ENCODE measurements at regions not wholly inside any gene's neighbourhood (a gene's known extent, or its start where the extent isn't known, plus 50 kb on each side); places are given as distances from the start of the nearest gene placed in this dataset.

- CTCF ChIA-PET, result interaction anchor here (1.0 kb wide), 1 partner anchor 30 kb away, joined by 3 read pairs; no protein-coding TSS in a partner anchor
- TF ChIP-seq CTCF (IDR thresholded peaks at IDR 0.05; ENCODE audit: control extremely low read depth, extremely low read depth, low read depth, missing control alignments), result no peak
- DNase-seq (ENCODE audit: extremely low spot score), result no peak
- POLR2A ChIA-PET, result no interaction called here
These were observed 298.8 kb downstream of the UQCRFS1 start for GRCh38 chr19:28914173-28914572.

DNA sequence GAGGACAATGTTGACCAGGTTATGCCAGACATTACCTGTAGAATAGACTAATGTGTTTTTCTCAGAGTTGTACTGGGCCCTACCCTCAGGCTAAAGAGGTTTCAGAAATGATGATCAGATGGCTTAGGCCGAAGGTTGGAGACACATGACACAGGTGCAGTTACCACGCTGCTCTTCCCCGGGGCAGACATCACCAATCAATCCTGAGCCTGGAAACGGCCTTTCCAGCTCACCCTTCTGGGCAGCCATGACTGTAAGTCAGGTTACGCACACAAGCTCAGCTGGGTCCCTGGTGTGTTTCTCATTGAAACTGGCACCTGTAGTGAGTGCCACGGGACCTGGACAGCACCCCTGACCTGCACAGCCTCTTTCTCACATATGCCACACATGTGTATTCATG lies 299.3 kb downstream of the UQCRFS1 start:
- no peak for TF ChIP-seq CTCF (IDR thresholded peaks at IDR 0.05; ENCODE audit: control extremely low read depth, extremely low read depth, low read depth, missing control alignments)
- ChIA-PET CTCF (interaction anchor here (1.0 kb wide), 1 partner anchor 30 kb away, joined by 3 read pairs; no protein-coding TSS in a partner anchor), POLR2A (no interaction called here)
- DNase-seq (ENCODE audit: extremely low spot score), result no peak

GRCh38 chr19:28908941-28909340 lies 304.0 kb downstream of the UQCRFS1 start:
- no peak for DNase-seq (ENCODE audit: extremely low spot score)
- no peak for TF ChIP-seq CTCF (IDR thresholded peaks at IDR 0.05; ENCODE audit: control extremely low read depth, extremely low read depth, low read depth, missing control alignments)
- CTCF ChIA-PET, result no interaction called here
- POLR2A ChIA-PET, result no interaction called here

DNA sequence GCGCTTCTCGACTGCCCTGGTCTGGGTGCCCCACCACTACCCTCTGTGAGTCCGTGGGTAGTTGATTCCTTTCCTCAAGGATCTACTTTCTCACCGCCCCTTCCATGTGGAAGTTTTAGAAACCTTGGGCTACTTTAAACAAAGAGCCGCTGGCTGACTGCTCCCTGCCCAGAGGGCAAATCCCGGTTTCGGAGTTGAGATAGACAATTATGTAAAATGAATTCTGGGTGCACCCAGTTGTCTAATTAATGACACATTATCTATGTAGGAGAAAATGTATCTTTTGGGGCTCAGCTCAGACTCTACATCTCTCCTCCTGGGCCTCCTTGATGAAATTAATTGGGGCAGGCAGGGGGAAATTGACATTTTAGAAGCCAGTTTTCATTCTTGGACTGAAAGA lies 305.4 kb downstream of the UQCRFS1 start:
- POLR2A ChIA-PET, result no interaction called here
- TF ChIP-seq CTCF (IDR thresholded peaks at IDR 0.05; ENCODE audit: control extremely low read depth, extremely low read depth, low read depth, missing control alignments), result no peak
- CTCF ChIA-PET, result no interaction called here
- DNase-seq (ENCODE audit: extremely low spot score), result no peak

- no peak for DNase-seq (ENCODE audit: extremely low spot score)
- TF ChIP-seq CTCF (IDR thresholded peaks at IDR 0.05; ENCODE audit: control extremely low read depth, extremely low read depth, low read depth, missing control alignments), result no peak
- CTCF ChIA-PET, result no interaction called here
- POLR2A ChIA-PET, result no interaction called here
These were observed 307.0 kb downstream of the UQCRFS1 start for GRCh38 chr19:28905996-28906395.

GRCh38 chr19:28899703-28900102 lies 313.2 kb downstream of the UQCRFS1 start:
- no peak for TF ChIP-seq CTCF (IDR thresholded peaks at IDR 0.05; ENCODE audit: control extremely low read depth, extremely low read depth, low read depth, missing control alignments)
- POLR2A ChIA-PET, result no interaction called here
- CTCF ChIA-PET, result interaction anchor here (0.8 kb wide), 1 partner anchor 18 kb away, joined by 3 read pairs; no protein-coding TSS in a partner anchor
- DNase-seq (ENCODE audit: extremely low spot score), result no peak

DNA sequence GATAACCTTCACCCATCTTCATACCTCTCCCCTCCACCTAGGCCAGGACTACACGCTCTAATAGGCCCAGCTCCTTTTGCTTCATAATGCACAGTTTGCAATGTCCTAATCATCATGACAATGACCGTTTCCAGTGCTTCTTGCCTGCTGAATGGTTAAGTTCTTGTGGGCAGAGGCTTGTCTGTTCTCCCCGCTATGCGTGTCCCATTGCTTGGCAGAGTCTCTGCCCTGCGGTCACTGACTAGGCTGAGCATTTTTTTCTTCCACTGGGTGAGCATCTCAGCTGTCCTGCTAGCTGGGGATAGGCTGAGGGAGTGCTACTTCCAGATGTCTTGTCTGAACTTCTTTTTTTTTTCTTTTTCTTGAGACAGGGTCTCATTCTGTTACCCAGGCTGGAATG lies 314.7 kb downstream of the UQCRFS1 start:
- POLR2A ChIA-PET, result no interaction called here
- no peak for DNase-seq (ENCODE audit: extremely low spot score)
- CTCF ChIA-PET, result no interaction called here
- no peak for TF ChIP-seq CTCF (IDR thresholded peaks at IDR 0.05; ENCODE audit: control extremely low read depth, extremely low read depth, low read depth, missing control alignments)
